ENCODE measurements at regions not wholly inside any gene's neighbourhood (a gene's known extent, or its start where the extent isn't known, plus 50 kb on each side); places are given as distances from the start of the nearest gene placed in this dataset.

GRCh38 chr4:173735585-173735984 lies 205.6 kb upstream of the HAND2 start:
- Histone ChIP-seq H3K9me3 (ENCODE audit: control insufficient read depth, low read length) (no peaks in the 10 kb centered on the region), H2BK120ac (ENCODE audit: low read depth, low read length) (no peak overlapping the region), H3K4me3 (ENCODE audit: insufficient read depth in 1 of 2, low read depth in 1 of 2, low read length in 2 of 2) (no peak overlapping the region), H3K27me3 (ENCODE audit: control insufficient read depth in 1 of 2, insufficient read depth in 1 of 2, low read length in 2 of 2) (no peaks in the 10 kb centered on the region), H3K4me1 (ENCODE audit: control insufficient read depth, insufficient read depth, low read depth, low read length) (no peaks in the 10 kb centered on the region), H3K23ac (ENCODE audit: low read length in 2 of 2) (no peak overlapping the region), H3K4me2 (ENCODE audit: low read length, poor library complexity, severe bottlenecking) (no peak overlapping the region), H3K79me1 (replicated peaks; ENCODE audit: low read length, poor library complexity, severe bottlenecking) (no peaks in the 10 kb centered on the region), H2BK5ac (ENCODE audit: low read depth, low read length, poor library complexity, severe bottlenecking) (no peak overlapping the region), H3K27ac (ENCODE audit: low read length, poor library complexity, severe bottlenecking) (no peak overlapping the region), H4K91ac (ENCODE audit: low read length) (no peak overlapping the region), H2BK12ac (ENCODE audit: low read length in 2 of 2) (no peak overlapping the region), H4K8ac (ENCODE audit: low read length) (no peak overlapping the region), H3K4ac (ENCODE audit: low read depth in 1 of 2, low read length in 2 of 2) (peak overlapping the region in 1 of 2 experiments; percentile 61), H2AK5ac (ENCODE audit: low read length, severe bottlenecking) (no peak overlapping the region), H2BK15ac (ENCODE audit: low read depth, poor library complexity, severe bottlenecking) (no peak overlapping the region), H3K36me3 (ENCODE audit: control insufficient read depth in 1 of 2, insufficient read depth in 2 of 2, low read depth in 1 of 2, low read length in 2 of 2) (no peaks in the 10 kb centered on the region), H2AFZ (ENCODE audit: low read depth, low read length) (no peak overlapping the region), H3K9ac (ENCODE audit: low read length) (no peak overlapping the region), H3K14ac (ENCODE audit: low read length in 2 of 2) (no peak overlapping the region), H3K18ac (ENCODE audit: low read depth in 1 of 2, low read length in 2 of 2) (no peak overlapping the region)
- WGBS, result 91% methylated on average over 3 of the region's 4 CpGs
- DNase-seq, result no peak

DNA sequence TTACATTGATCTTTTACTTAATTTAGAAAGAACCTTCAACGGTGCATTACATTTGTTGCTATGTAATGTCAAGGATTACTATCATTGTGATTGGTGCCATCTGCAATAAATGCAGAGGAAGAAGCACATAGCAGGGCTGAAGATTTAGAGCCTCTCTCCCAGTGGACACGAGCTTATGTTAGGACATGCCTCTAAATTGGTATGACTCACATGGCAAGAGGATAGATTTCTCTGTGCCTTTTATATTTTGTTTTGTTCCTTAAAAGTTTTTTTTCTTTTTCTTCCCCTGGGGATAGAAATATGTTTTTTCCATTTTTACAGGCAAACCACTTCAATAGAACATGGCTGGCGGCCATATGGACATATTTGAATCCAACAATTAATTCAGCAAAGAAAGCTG lies 205.0 kb upstream of the HAND2 start:
- Histone ChIP-seq H3K23ac (ENCODE audit: low read length in 2 of 2) (no peak overlapping the region), H2BK12ac (ENCODE audit: low read length in 2 of 2) (no peak overlapping the region), H3K27ac (ENCODE audit: low read length, poor library complexity, severe bottlenecking) (no peak overlapping the region), H2AFZ (ENCODE audit: low read depth, low read length) (no peak overlapping the region), H3K9ac (ENCODE audit: low read length) (peak overlapping the region; percentile 18), H2BK15ac (ENCODE audit: low read depth, poor library complexity, severe bottlenecking) (no peak overlapping the region), H3K4ac (ENCODE audit: low read depth in 1 of 2, low read length in 2 of 2) (no peak overlapping the region), H3K4me3 (ENCODE audit: insufficient read depth in 1 of 2, low read depth in 1 of 2, low read length in 2 of 2) (no peak overlapping the region), H2AK5ac (ENCODE audit: low read length, severe bottlenecking) (no peak overlapping the region), H3K27me3 (ENCODE audit: control insufficient read depth in 1 of 2, insufficient read depth in 1 of 2, low read length in 2 of 2) (no peaks in the 10 kb centered on the region), H4K91ac (ENCODE audit: low read length) (no peak overlapping the region), H4K8ac (ENCODE audit: low read length) (no peak overlapping the region), H3K4me1 (ENCODE audit: control insufficient read depth, insufficient read depth, low read depth, low read length) (no peaks in the 10 kb centered on the region), H3K4me2 (ENCODE audit: low read length, poor library complexity, severe bottlenecking) (no peak overlapping the region), H3K18ac (ENCODE audit: low read depth in 1 of 2, low read length in 2 of 2) (no peak overlapping the region), H2BK120ac (ENCODE audit: low read depth, low read length) (no peak overlapping the region), H3K14ac (ENCODE audit: low read length in 2 of 2) (no peak overlapping the region), H3K9me3 (ENCODE audit: control insufficient read depth, low read length) (no peaks in the 10 kb centered on the region), H3K36me3 (ENCODE audit: control insufficient read depth in 1 of 2, insufficient read depth in 2 of 2, low read depth in 1 of 2, low read length in 2 of 2) (no peaks in the 10 kb centered on the region), H2BK5ac (ENCODE audit: low read depth, low read length, poor library complexity, severe bottlenecking) (no peak overlapping the region), H3K79me1 (replicated peaks; ENCODE audit: low read length, poor library complexity, severe bottlenecking) (no peaks in the 10 kb centered on the region)
- DNase-seq, result peak; percentile 62
- 35% methylated on average over 2 of the region's 3 CpGs for WGBS

- H2BK12ac ChIP-seq (ENCODE audit: low read length in 2 of 2), result no peak overlapping the region
- H3K36me3 ChIP-seq (ENCODE audit: control insufficient read depth in 1 of 2, insufficient read depth in 2 of 2, low read depth in 1 of 2, low read length in 2 of 2), result no peaks in the 10 kb centered on the region
- H3K23ac ChIP-seq (ENCODE audit: low read length in 2 of 2), result no peak overlapping the region
- no peak overlapping the region for H2BK15ac ChIP-seq (ENCODE audit: low read depth, poor library complexity, severe bottlenecking)
- H3K27ac ChIP-seq (ENCODE audit: low read length, poor library complexity, severe bottlenecking), result no peak overlapping the region
- H4K91ac ChIP-seq (ENCODE audit: low read length), result no peak overlapping the region
- no CpG with 5 or more reads among the region's 1 CpG for WGBS
- H2AFZ ChIP-seq (ENCODE audit: low read depth, low read length), result no peak overlapping the region
- no peak overlapping the region for H3K4me3 ChIP-seq (ENCODE audit: insufficient read depth in 1 of 2, low read depth in 1 of 2, low read length in 2 of 2)
- H3K79me1 ChIP-seq (replicated peaks; ENCODE audit: low read length, poor library complexity, severe bottlenecking), result no peaks in the 10 kb centered on the region
- H3K27me3 ChIP-seq (ENCODE audit: control insufficient read depth in 1 of 2, insufficient read depth in 1 of 2, low read length in 2 of 2), result no peaks in the 10 kb centered on the region
- no peak overlapping the region for H3K14ac ChIP-seq (ENCODE audit: low read length in 2 of 2)
- no peak overlapping the region for H4K8ac ChIP-seq (ENCODE audit: low read length)
- H3K9ac ChIP-seq (ENCODE audit: low read length), result no peak overlapping the region
- H3K9me3 ChIP-seq (ENCODE audit: control insufficient read depth, low read length), result peaks cover 16% of the 10 kb centered on the region
- H2AK5ac ChIP-seq (ENCODE audit: low read length, severe bottlenecking), result no peak overlapping the region
- no peak overlapping the region for H3K4me2 ChIP-seq (ENCODE audit: low read length, poor library complexity, severe bottlenecking)
- H3K4me1 ChIP-seq (ENCODE audit: control insufficient read depth, insufficient read depth, low read depth, low read length), result no peaks in the 10 kb centered on the region
- H2BK120ac ChIP-seq (ENCODE audit: low read depth, low read length), result no peak overlapping the region
- no peak overlapping the region for H2BK5ac ChIP-seq (ENCODE audit: low read depth, low read length, poor library complexity, severe bottlenecking)
- no peak overlapping the region for H3K18ac ChIP-seq (ENCODE audit: low read depth in 1 of 2, low read length in 2 of 2)
- no peak for DNase-seq
- no peak overlapping the region for H3K4ac ChIP-seq (ENCODE audit: low read depth in 1 of 2, low read length in 2 of 2)
Observed at GRCh38 chr4:173731257-173731656, 201.2 kb upstream of the HAND2 start.

DNA sequence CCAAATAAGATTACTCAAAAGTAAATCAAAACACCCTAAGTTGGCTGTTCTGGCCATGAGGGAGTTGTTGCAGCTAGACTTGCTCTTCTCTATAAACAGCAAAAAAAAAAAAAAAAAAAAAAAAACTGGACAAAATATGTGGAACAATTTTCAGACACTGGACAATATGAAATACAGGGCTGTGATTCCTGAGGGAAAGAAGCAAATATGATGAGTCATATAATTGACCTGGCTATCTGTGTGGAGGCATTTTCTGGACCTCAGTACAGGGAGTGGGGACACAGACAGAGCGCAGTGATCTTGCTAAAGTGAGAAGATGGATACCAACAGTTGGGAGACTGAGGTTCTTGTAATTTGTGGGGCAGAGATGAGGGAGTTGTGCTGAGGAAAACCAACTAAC lies 192.0 kb upstream of the HAND2 start:
- WGBS, result no CpG with 5 or more reads among the region's 1 CpG
- Histone ChIP-seq H3K9ac (ENCODE audit: low read length) (no peak overlapping the region), H3K79me1 (replicated peaks; ENCODE audit: low read length, poor library complexity, severe bottlenecking) (no peaks in the 10 kb centered on the region), H3K18ac (ENCODE audit: low read depth in 1 of 2, low read length in 2 of 2) (no peak overlapping the region), H3K9me3 (ENCODE audit: control insufficient read depth, low read length) (peaks cover 27% of the 10 kb centered on the region), H2BK120ac (ENCODE audit: low read depth, low read length) (no peak overlapping the region), H2BK5ac (ENCODE audit: low read depth, low read length, poor library complexity, severe bottlenecking) (no peak overlapping the region), H3K36me3 (ENCODE audit: control insufficient read depth in 1 of 2, insufficient read depth in 2 of 2, low read depth in 1 of 2, low read length in 2 of 2) (no peaks in the 10 kb centered on the region), H3K27ac (ENCODE audit: low read length, poor library complexity, severe bottlenecking) (no peak overlapping the region), H3K4ac (ENCODE audit: low read depth in 1 of 2, low read length in 2 of 2) (no peak overlapping the region), H3K23ac (ENCODE audit: low read length in 2 of 2) (no peak overlapping the region), H3K27me3 (ENCODE audit: control insufficient read depth in 1 of 2, insufficient read depth in 1 of 2, low read length in 2 of 2) (no peaks in the 10 kb centered on the region), H2BK15ac (ENCODE audit: low read depth, poor library complexity, severe bottlenecking) (no peak overlapping the region), H2AK5ac (ENCODE audit: low read length, severe bottlenecking) (no peak overlapping the region), H2AFZ (ENCODE audit: low read depth, low read length) (no peak overlapping the region), H3K14ac (ENCODE audit: low read length in 2 of 2) (no peak overlapping the region), H4K8ac (ENCODE audit: low read length) (no peak overlapping the region), H3K4me1 (ENCODE audit: control insufficient read depth, insufficient read depth, low read depth, low read length) (no peaks in the 10 kb centered on the region), H4K91ac (ENCODE audit: low read length) (no peak overlapping the region), H2BK12ac (ENCODE audit: low read length in 2 of 2) (no peak overlapping the region), H3K4me3 (ENCODE audit: insufficient read depth in 1 of 2, low read depth in 1 of 2, low read length in 2 of 2) (no peak overlapping the region), H3K4me2 (ENCODE audit: low read length, poor library complexity, severe bottlenecking) (no peak overlapping the region)
- no peak for DNase-seq

Data from mesenchymal stem cell (in vitro differentiated cells and primary cell).